GM23338 (cell line): ENCODE measurements at regions not wholly inside any gene's neighbourhood (a gene's known extent, or its start where the extent isn't known, plus 50 kb on each side); places are given as distances from the start of the nearest gene placed in this dataset.

Experiments used
- ATAC-seq: fragments of 200-7000 bp; cut with Tn5 transposase; 3 replicates; pipeline ENCODE4 v1.9.1; 2020
- DNase-seq: peaks from one replicate; pipeline ENCODE4 v3.0.0-alpha.2; 2015; ENCODE audit warnings: low spot score
- H2AFZ ChIP-seq: fragments of 200-600 bp; sonication (generic); 2 replicates; pipeline ENCODE4 v1.8.0; 2016; ENCODE audit warnings: antibody characterized with exemption, mild to moderate bottlenecking, moderate library complexity
- H3F3A ChIP-seq: fragments of 200-600 bp; sonication (generic); replicated peaks from 2 replicates; pipeline ENCODE4 v1.8.0; 2017; ENCODE audit warnings: antibody characterized with exemption, mixed run types, low read depth
- H3K27ac ChIP-seq: fragments of 200-600 bp; sonication (generic); 2 replicates; pipeline ENCODE4 v1.6.1; 2016; ENCODE audit warnings: low read depth
- H3K27me3 ChIP-seq: fragments of 200-600 bp; sonication (generic); 2 replicates; pipeline ENCODE4 v1.8.0; 2016; ENCODE audit warnings: mild to moderate bottlenecking, mixed run types, moderate library complexity; ENCODE audit not compliant: insufficient read depth
- H3K36me3 ChIP-seq: fragments of 200-600 bp; sonication (generic); 2 replicates; pipeline ENCODE4 v1.8.0; 2016; ENCODE audit warnings: mild to moderate bottlenecking; ENCODE audit not compliant: insufficient read depth
- H3K4me1 ChIP-seq: fragments of 200-600 bp; sonication (generic); 2 replicates; pipeline ENCODE4 v1.8.0; 2016; ENCODE audit warnings: mild to moderate bottlenecking, moderate library complexity; ENCODE audit not compliant: insufficient read depth
- H3K4me2 ChIP-seq: fragments of 200-600 bp; sonication (generic); 2 replicates; pipeline ENCODE4 v1.7.1; 2017; ENCODE audit warnings: mixed run types
- H3K4me3 ChIP-seq: fragments of 200-600 bp; sonication (generic); 2 replicates; pipeline ENCODE4 v1.6.1; 2016; ENCODE audit warnings: mixed run types
- H3K79me2 ChIP-seq: fragments of 200-600 bp; sonication (generic); replicated peaks from 2 replicates; pipeline ENCODE4 v1.8.0; 2017; ENCODE audit warnings: mild to moderate bottlenecking; ENCODE audit not compliant: insufficient read depth
- H3K9me2 ChIP-seq: fragments of 200-600 bp; sonication (generic); 2 replicates; pipeline ENCODE4 v1.8.0; 2017; ENCODE audit not compliant: insufficient read depth
- H4K20me1 ChIP-seq: fragments of 200-600 bp; sonication (generic); replicated peaks from 2 replicates; pipeline ENCODE4 v1.8.0; 2017; ENCODE audit warnings: mild to moderate bottlenecking; ENCODE audit not compliant: insufficient read depth
- H3K27ac Mint-ChIP-seq: 2 replicates; pipeline ENCODE4 v1.8.0; 2020; ENCODE audit warnings: inconsistent platforms, mild to moderate bottlenecking, moderate library complexity, mixed read lengths
- H3K27me3 Mint-ChIP-seq: 3 replicates; pipeline ENCODE4 v1.8.0; 2022; ENCODE audit warnings: low read depth, mild to moderate bottlenecking, moderate library complexity, mixed read lengths, inconsistent platforms; ENCODE audit not compliant: insufficient read depth, poor library complexity
- H3K36me3 Mint-ChIP-seq: 3 replicates; pipeline ENCODE4 v1.8.0; 2021; ENCODE audit warnings: low read depth, mild to moderate bottlenecking, inconsistent platforms, moderate library complexity, mixed read lengths
- H3K4me1 Mint-ChIP-seq: 3 replicates; pipeline ENCODE4 v1.8.0; 2020; ENCODE audit warnings: mild to moderate bottlenecking, inconsistent platforms, mixed read lengths
- H3K4me3 Mint-ChIP-seq: 3 replicates; pipeline ENCODE4 v1.8.0; 2021; ENCODE audit warnings: moderate library complexity, mild to moderate bottlenecking, inconsistent platforms, mixed read lengths
- H3K9me3 Mint-ChIP-seq: 3 replicates; pipeline ENCODE4 v1.8.0; 2020; ENCODE audit warnings: moderate library complexity, mild to moderate bottlenecking, inconsistent platforms, mixed read lengths
- CREB1 ChIP-seq: fragments of 250-450 bp; sonication (Bioruptor Pico); IDR thresholded peaks from 2 replicates; pipeline ENCODE4 v1.5.0; 2020; ENCODE audit warnings: low read depth, mild to moderate bottlenecking, moderate library complexity
- CTCF ChIP-seq, 2 experiments: fragments of 200-600 bp in 1 of 2; sonication (generic) in 1 of 2; conservative IDR thresholded peaks; 2 replicates each; pipeline versions ENCODE4 v1.5.1 to v1.6.1; 2016 to 2017; ENCODE audit warnings: antibody characterized with exemption in 2 of 2, low read depth in 2 of 2, mild to moderate bottlenecking in 2 of 2, moderate library complexity in 1 of 2
- ETS1 ChIP-seq: IDR thresholded peaks from 2 replicates; pipeline ENCODE4 v1.6.1; 2016; ENCODE audit warnings: antibody characterized with exemption
- EZH2 ChIP-seq: fragments of 200-600 bp; sonication (generic); IDR thresholded peaks from one replicate; pipeline ENCODE4 v1.8.0; 2017; ENCODE audit warnings: antibody characterized with exemption, mild to moderate bottlenecking, low read depth; ENCODE audit not compliant: unreplicated experiment
- EZH2phosphoT487 ChIP-seq: fragments of 200-600 bp; sonication (generic); IDR thresholded peaks from one replicate; pipeline ENCODE4 v1.8.1; 2018; ENCODE audit warnings: antibody characterized with exemption; ENCODE audit not compliant: unreplicated experiment
- JUNB ChIP-seq: IDR thresholded peaks from one replicate; pipeline ENCODE4 v1.6.1; 2016; ENCODE audit warnings: antibody characterized with exemption; ENCODE audit not compliant: unreplicated experiment
- NANOG ChIP-seq: IDR thresholded peaks from 2 replicates; pipeline ENCODE4 v1.6.1; 2016; ENCODE audit warnings: antibody characterized with exemption, borderline replicate concordance
- POLR2AphosphoS5 ChIP-seq: IDR thresholded peaks from 2 replicates; pipeline ENCODE4 v1.6.1; 2016; ENCODE audit warnings: antibody characterized with exemption, low read depth
- REST ChIP-seq: IDR thresholded peaks from one replicate; pipeline ENCODE4 v1.6.1; 2018; ENCODE audit warnings: antibody characterized with exemption; ENCODE audit not compliant: unreplicated experiment
- STAT1 ChIP-seq: IDR thresholded peaks from one replicate; pipeline ENCODE4 v1.6.1; 2016; ENCODE audit warnings: antibody characterized with exemption; ENCODE audit not compliant: unreplicated experiment
- ZNF114 ChIP-seq: fragments of 250-450 bp; sonication (Bioruptor Pico); IDR thresholded peaks from 2 replicates; pipeline ENCODE4 v1.5.0; 2020; ENCODE audit warnings: mild to moderate bottlenecking, moderate library complexity
- ZNF331 ChIP-seq: fragments of 250-450 bp; sonication (Bioruptor Pico); IDR thresholded peaks from 2 replicates; pipeline ENCODE4 v1.5.0; 2020; ENCODE audit warnings: low read depth, mild to moderate bottlenecking, moderate library complexity
- ZNF462 ChIP-seq: fragments of 250-450 bp; sonication (Bioruptor Pico); IDR thresholded peaks from 2 replicates; pipeline ENCODE4 v1.5.0; 2020; ENCODE audit warnings: mild to moderate bottlenecking, moderate library complexity

- Histone ChIP-seq H4K20me1 (no peaks in the 10 kb centered on the region), H2AFZ (no peak overlapping the region), H3K27me3 (no peaks in the 10 kb centered on the region), H3F3A (no peaks in the 10 kb centered on the region), H3K79me2 (no peaks in the 10 kb centered on the region), H3K36me3 (no peaks in the 10 kb centered on the region), H3K27ac (no peak overlapping the region), H3K9me2 (0 out of 2 replicates have a peak, but pooled peaks cover 23% of the 10 kb centered on the region), H3K4me2 (no peak overlapping the region), H3K4me1 (no peaks in the 10 kb centered on the region), H3K4me3 (no peak overlapping the region)
- Mint-ChIP-seq H3K36me3 (no peaks in the 10 kb centered on the region), H3K9me3 (no peaks in the 10 kb centered on the region), H3K4me1 (no peaks in the 10 kb centered on the region), H3K4me3 (no peak overlapping the region), H3K27ac (no peak overlapping the region), H3K27me3 (peaks cover 4% of the 10 kb centered on the region)
- TF ChIP-seq ETS1 (no peak), EZH2 (no peak), NANOG (no peak), STAT1 (no peak), CTCF (conservative IDR thresholded peaks at IDR 0.05; ENCODE audit: low read depth in 2 of 2) (no peak), EZH2phosphoT487 (no peak), ZNF331 (CRISPR knock-in tag) (no peak), ZNF114 (no peak), ZNF462 (CRISPR knock-in tag) (no peak), CREB1 (CRISPR knock-in tag) (no peak), JUNB (no peak), REST (no peak), POLR2AphosphoS5 (no peak)
- ATAC-seq (no peak), DNase-seq (no peak)
These were observed 102.0 kb downstream of the BTBD3 start for GRCh38 chr20:12019715-12020114.
